C4-2B (cell line): ENCODE measurements at regions not wholly inside any gene's neighbourhood (a gene's known extent, or its start where the extent isn't known, plus 50 kb on each side); places are given as distances from the start of the nearest gene placed in this dataset.

Source experiments
- ZFX ChIP-seq: fragments of 450-650 bp; IDR thresholded peaks from 2 replicates; pipeline ENCODE4 v1.6.1; 2017
- TF ChIP-seq, protein P1 (sequence below): fragments of 450-650 bp; conservative IDR thresholded peaks from 2 replicates; pipeline ENCODE4 v1.5.1; 2017; ENCODE audit warnings: mild to moderate bottlenecking

DNA sequence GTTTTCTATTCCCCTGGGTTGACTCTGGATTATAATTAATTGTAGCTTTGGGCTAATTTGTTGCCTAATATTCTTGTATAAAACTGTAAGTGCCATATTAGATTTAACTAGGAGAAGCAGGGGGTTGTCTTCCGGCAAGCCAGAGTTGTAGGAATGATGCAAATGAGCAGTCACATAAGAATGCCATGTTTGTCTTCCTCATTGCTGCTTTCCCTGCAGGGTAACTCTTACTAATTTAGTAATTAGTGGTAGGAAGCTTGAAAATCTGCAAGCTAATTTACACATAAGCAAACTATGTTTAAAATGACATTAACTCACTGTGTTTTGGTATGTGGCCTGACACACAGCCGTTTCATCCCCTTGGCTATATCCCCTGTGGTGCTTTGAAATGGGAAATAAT, 527.8 kb downstream of the KCTD16 start:
- TF ChIP-seq, protein P1, sequence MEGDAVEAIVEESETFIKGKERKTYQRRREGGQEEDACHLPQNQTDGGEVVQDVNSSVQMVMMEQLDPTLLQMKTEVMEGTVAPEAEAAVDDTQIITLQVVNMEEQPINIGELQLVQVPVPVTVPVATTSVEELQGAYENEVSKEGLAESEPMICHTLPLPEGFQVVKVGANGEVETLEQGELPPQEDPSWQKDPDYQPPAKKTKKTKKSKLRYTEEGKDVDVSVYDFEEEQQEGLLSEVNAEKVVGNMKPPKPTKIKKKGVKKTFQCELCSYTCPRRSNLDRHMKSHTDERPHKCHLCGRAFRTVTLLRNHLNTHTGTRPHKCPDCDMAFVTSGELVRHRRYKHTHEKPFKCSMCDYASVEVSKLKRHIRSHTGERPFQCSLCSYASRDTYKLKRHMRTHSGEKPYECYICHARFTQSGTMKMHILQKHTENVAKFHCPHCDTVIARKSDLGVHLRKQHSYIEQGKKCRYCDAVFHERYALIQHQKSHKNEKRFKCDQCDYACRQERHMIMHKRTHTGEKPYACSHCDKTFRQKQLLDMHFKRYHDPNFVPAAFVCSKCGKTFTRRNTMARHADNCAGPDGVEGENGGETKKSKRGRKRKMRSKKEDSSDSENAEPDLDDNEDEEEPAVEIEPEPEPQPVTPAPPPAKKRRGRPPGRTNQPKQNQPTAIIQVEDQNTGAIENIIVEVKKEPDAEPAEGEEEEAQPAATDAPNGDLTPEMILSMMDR, result no peak
- TF ChIP-seq ZFX, result no peak
